Right ventricle myocardium superior (tissue), 1 donor: ENCODE measurements at regions not wholly inside any gene's neighbourhood (a gene's known extent, or its start where the extent isn't known, plus 50 kb on each side); places are given as distances from the start of the nearest gene placed in this dataset.

Experiments used
- ATAC-seq: fragments of 200-7000 bp; cut with Tn5 transposase; one replicate; pipeline ENCODE4 v1.9.1; 2020; ENCODE audit warnings: mild to moderate bottlenecking; ENCODE audit not compliant: poor library complexity
- DNase-seq: peaks from one replicate; pipeline ENCODE4 v3.0.0-alpha.2; 2020
- intact Hi-C: fragments of 100-400 bp; cut with DNase I; formaldehyde crosslinking; loops from one replicate; pipeline ENCODE4 v1.11.2; 2022
- donor health status: DM: no; HTN: yes; CAD: no; lungs with severe emphysema.

- intact Hi-C loops = no loop called here
- no peak for DNase-seq
- ATAC-seq = no peak
Observed at GRCh38 chr14:51547701-51548100, 104.0 kb upstream of the FRMD6 start.

- intact Hi-C loops = no loop called here
- DNase-seq = no peak
Observed at GRCh38 chr14:51548187-51548586, 103.5 kb upstream of the FRMD6 start.

GRCh38 chr14:51550636-51551035 lies 101.1 kb upstream of the FRMD6 start:
- DNase-seq = no peak
- ATAC-seq = no peak
- intact Hi-C loops = no loop called here

More at GRCh38 chr14:51548187-51548586, 103.5 kb upstream of the FRMD6 start:
- ATAC-seq = no peak

GRCh38 chr14:51552275-51552674 lies 99.4 kb upstream of the FRMD6 start:
- ATAC-seq (no peak), DNase-seq (no peak)
- intact Hi-C loops = no loop called here

GRCh38 chr14:51552768-51553404 lies 98.8 kb upstream of the FRMD6 start:
- no peak for DNase-seq

GRCh38 chr14:51554339-51554920 lies 97.3 kb upstream of the FRMD6 start:
- ATAC-seq = no peak
- DNase-seq = no peak
- intact Hi-C loops = no loop called here

More at GRCh38 chr14:51552768-51553404, 98.8 kb upstream of the FRMD6 start:
- intact Hi-C loops = no loop called here
- no peak for ATAC-seq

GRCh38 chr14:51554953-51555352 lies 96.8 kb upstream of the FRMD6 start:
- intact Hi-C loops = no loop called here
- ATAC-seq = no peak
- no peak for DNase-seq

- ATAC-seq (no peak), DNase-seq (no peak)
- intact Hi-C loops = no loop called here
Observed at GRCh38 chr14:51561141-51561540, 90.6 kb upstream of the FRMD6 start.

GRCh38 chr14:51562816-51563215 lies 88.9 kb upstream of the FRMD6 start:
- ATAC-seq = no peak

GRCh38 chr14:51563560-51563959 lies 88.2 kb upstream of the FRMD6 start:
- intact Hi-C loops = no loop called here
- ATAC-seq (no peak), DNase-seq (no peak)

More at GRCh38 chr14:51562816-51563215, 88.9 kb upstream of the FRMD6 start:
- intact Hi-C loops = no loop called here
- no peak for DNase-seq

GRCh38 chr14:51564460-51564859 lies 87.2 kb upstream of the FRMD6 start:
- no peak for DNase-seq
- intact Hi-C loops = no loop called here
- no peak for ATAC-seq

- intact Hi-C loops = no loop called here
- ATAC-seq = no peak
- DNase-seq = no peak
Observed at GRCh38 chr14:51564986-51565604, 86.6 kb upstream of the FRMD6 start.

- intact Hi-C loops = no loop called here
- ATAC-seq (no peak), DNase-seq (no peak)
Observed at GRCh38 chr14:51566831-51567582, 84.7 kb upstream of the FRMD6 start.

GRCh38 chr14:51568366-51568765 lies 83.3 kb upstream of the FRMD6 start:
- intact Hi-C loops = no loop called here
- no peak for DNase-seq
- ATAC-seq = no peak

- DNase-seq (no peak), ATAC-seq (no peak)
- intact Hi-C loops = no loop called here
Observed at GRCh38 chr14:51573607-51574006, 78.1 kb upstream of the FRMD6 start.

GRCh38 chr14:51574009-51574408 lies 77.7 kb upstream of the FRMD6 start:
- intact Hi-C loops = no loop called here
- ATAC-seq = no peak
- no peak for DNase-seq

GRCh38 chr14:51575349-51576116 lies 76.2 kb upstream of the FRMD6 start:
- intact Hi-C loops = no loop called here
- ATAC-seq (peak; percentile 61), DNase-seq (no peak)

- intact Hi-C loops = no loop called here
- DNase-seq (no peak), ATAC-seq (no peak)
Observed at GRCh38 chr14:51576117-51576430, 75.6 kb upstream of the FRMD6 start.

- intact Hi-C loops = no loop called here
- ATAC-seq (no peak), DNase-seq (no peak)
Observed at GRCh38 chr14:51576879-51577278, 74.8 kb upstream of the FRMD6 start.
